GM23338 (cell line): ENCODE measurements at regions not wholly inside any gene's neighbourhood (a gene's known extent, or its start where the extent isn't known, plus 50 kb on each side); places are given as distances from the start of the nearest gene placed in this dataset.

ENCODE experiments used
- ATAC-seq: fragments of 200-7000 bp; cut with Tn5 transposase; 3 replicates; pipeline ENCODE4 v1.9.1; 2020
- DNase-seq: peaks from one replicate; pipeline ENCODE4 v3.0.0-alpha.2; 2015; ENCODE audit warnings: low spot score
- H2AFZ ChIP-seq: fragments of 200-600 bp; sonication (generic); 2 replicates; pipeline ENCODE4 v1.8.0; 2016; ENCODE audit warnings: antibody characterized with exemption, mild to moderate bottlenecking, moderate library complexity
- H3F3A ChIP-seq: fragments of 200-600 bp; sonication (generic); replicated peaks from 2 replicates; pipeline ENCODE4 v1.8.0; 2017; ENCODE audit warnings: antibody characterized with exemption, mixed run types, low read depth
- H3K27ac ChIP-seq: fragments of 200-600 bp; sonication (generic); 2 replicates; pipeline ENCODE4 v1.6.1; 2016; ENCODE audit warnings: low read depth
- H3K27me3 ChIP-seq: fragments of 200-600 bp; sonication (generic); 2 replicates; pipeline ENCODE4 v1.8.0; 2016; ENCODE audit warnings: mild to moderate bottlenecking, mixed run types, moderate library complexity; ENCODE audit not compliant: insufficient read depth
- H3K36me3 ChIP-seq: fragments of 200-600 bp; sonication (generic); 2 replicates; pipeline ENCODE4 v1.8.0; 2016; ENCODE audit warnings: mild to moderate bottlenecking; ENCODE audit not compliant: insufficient read depth
- H3K4me1 ChIP-seq: fragments of 200-600 bp; sonication (generic); 2 replicates; pipeline ENCODE4 v1.8.0; 2016; ENCODE audit warnings: mild to moderate bottlenecking, moderate library complexity; ENCODE audit not compliant: insufficient read depth
- H3K4me2 ChIP-seq: fragments of 200-600 bp; sonication (generic); 2 replicates; pipeline ENCODE4 v1.7.1; 2017; ENCODE audit warnings: mixed run types
- H3K4me3 ChIP-seq: fragments of 200-600 bp; sonication (generic); 2 replicates; pipeline ENCODE4 v1.6.1; 2016; ENCODE audit warnings: mixed run types
- H3K79me2 ChIP-seq: fragments of 200-600 bp; sonication (generic); replicated peaks from 2 replicates; pipeline ENCODE4 v1.8.0; 2017; ENCODE audit warnings: mild to moderate bottlenecking; ENCODE audit not compliant: insufficient read depth
- H3K9me2 ChIP-seq: fragments of 200-600 bp; sonication (generic); 2 replicates; pipeline ENCODE4 v1.8.0; 2017; ENCODE audit not compliant: insufficient read depth
- H4K20me1 ChIP-seq: fragments of 200-600 bp; sonication (generic); replicated peaks from 2 replicates; pipeline ENCODE4 v1.8.0; 2017; ENCODE audit warnings: mild to moderate bottlenecking; ENCODE audit not compliant: insufficient read depth
- H3K27ac Mint-ChIP-seq: 2 replicates; pipeline ENCODE4 v1.8.0; 2020; ENCODE audit warnings: inconsistent platforms, mild to moderate bottlenecking, moderate library complexity, mixed read lengths
- H3K27me3 Mint-ChIP-seq: 3 replicates; pipeline ENCODE4 v1.8.0; 2022; ENCODE audit warnings: low read depth, mild to moderate bottlenecking, moderate library complexity, mixed read lengths, inconsistent platforms; ENCODE audit not compliant: insufficient read depth, poor library complexity
- H3K36me3 Mint-ChIP-seq: 3 replicates; pipeline ENCODE4 v1.8.0; 2021; ENCODE audit warnings: low read depth, mild to moderate bottlenecking, inconsistent platforms, moderate library complexity, mixed read lengths
- H3K4me1 Mint-ChIP-seq: 3 replicates; pipeline ENCODE4 v1.8.0; 2020; ENCODE audit warnings: mild to moderate bottlenecking, inconsistent platforms, mixed read lengths
- H3K4me3 Mint-ChIP-seq: 3 replicates; pipeline ENCODE4 v1.8.0; 2021; ENCODE audit warnings: moderate library complexity, mild to moderate bottlenecking, inconsistent platforms, mixed read lengths
- H3K9me3 Mint-ChIP-seq: 3 replicates; pipeline ENCODE4 v1.8.0; 2020; ENCODE audit warnings: moderate library complexity, mild to moderate bottlenecking, inconsistent platforms, mixed read lengths
- CREB1 ChIP-seq: fragments of 250-450 bp; sonication (Bioruptor Pico); IDR thresholded peaks from 2 replicates; pipeline ENCODE4 v1.5.0; 2020; ENCODE audit warnings: low read depth, mild to moderate bottlenecking, moderate library complexity
- CTCF ChIP-seq, 2 experiments: fragments of 200-600 bp in 1 of 2; sonication (generic) in 1 of 2; conservative IDR thresholded peaks; 2 replicates each; pipeline versions ENCODE4 v1.5.1 to v1.6.1; 2016 to 2017; ENCODE audit warnings: antibody characterized with exemption in 2 of 2, low read depth in 2 of 2, mild to moderate bottlenecking in 2 of 2, moderate library complexity in 1 of 2
- ETS1 ChIP-seq: IDR thresholded peaks from 2 replicates; pipeline ENCODE4 v1.6.1; 2016; ENCODE audit warnings: antibody characterized with exemption
- EZH2 ChIP-seq: fragments of 200-600 bp; sonication (generic); IDR thresholded peaks from one replicate; pipeline ENCODE4 v1.8.0; 2017; ENCODE audit warnings: antibody characterized with exemption, mild to moderate bottlenecking, low read depth; ENCODE audit not compliant: unreplicated experiment
- EZH2phosphoT487 ChIP-seq: fragments of 200-600 bp; sonication (generic); IDR thresholded peaks from one replicate; pipeline ENCODE4 v1.8.1; 2018; ENCODE audit warnings: antibody characterized with exemption; ENCODE audit not compliant: unreplicated experiment
- JUNB ChIP-seq: IDR thresholded peaks from one replicate; pipeline ENCODE4 v1.6.1; 2016; ENCODE audit warnings: antibody characterized with exemption; ENCODE audit not compliant: unreplicated experiment
- NANOG ChIP-seq: IDR thresholded peaks from 2 replicates; pipeline ENCODE4 v1.6.1; 2016; ENCODE audit warnings: antibody characterized with exemption, borderline replicate concordance
- POLR2AphosphoS5 ChIP-seq: IDR thresholded peaks from 2 replicates; pipeline ENCODE4 v1.6.1; 2016; ENCODE audit warnings: antibody characterized with exemption, low read depth
- REST ChIP-seq: IDR thresholded peaks from one replicate; pipeline ENCODE4 v1.6.1; 2018; ENCODE audit warnings: antibody characterized with exemption; ENCODE audit not compliant: unreplicated experiment
- STAT1 ChIP-seq: IDR thresholded peaks from one replicate; pipeline ENCODE4 v1.6.1; 2016; ENCODE audit warnings: antibody characterized with exemption; ENCODE audit not compliant: unreplicated experiment
- ZNF114 ChIP-seq: fragments of 250-450 bp; sonication (Bioruptor Pico); IDR thresholded peaks from 2 replicates; pipeline ENCODE4 v1.5.0; 2020; ENCODE audit warnings: mild to moderate bottlenecking, moderate library complexity
- ZNF331 ChIP-seq: fragments of 250-450 bp; sonication (Bioruptor Pico); IDR thresholded peaks from 2 replicates; pipeline ENCODE4 v1.5.0; 2020; ENCODE audit warnings: low read depth, mild to moderate bottlenecking, moderate library complexity
- ZNF462 ChIP-seq: fragments of 250-450 bp; sonication (Bioruptor Pico); IDR thresholded peaks from 2 replicates; pipeline ENCODE4 v1.5.0; 2020; ENCODE audit warnings: mild to moderate bottlenecking, moderate library complexity

GRCh38 chr4:23120374-23120773, 427.6 kb downstream of the GBA3 start:
- Histone ChIP-seq H3K4me1 (peaks cover 10% of the 10 kb centered on the region; the same call in 1 of the 2 replicates), H3K9me2 (no peaks in the 10 kb centered on the region), H3K4me2 (no peak overlapping the region), H4K20me1 (no peaks in the 10 kb centered on the region), H3K4me3 (no peak overlapping the region), H3K27ac (no peak overlapping the region), H3K79me2 (no peaks in the 10 kb centered on the region), H3K36me3 (no peaks in the 10 kb centered on the region), H2AFZ (no peak overlapping the region), H3F3A (no peaks in the 10 kb centered on the region), H3K27me3 (no peaks in the 10 kb centered on the region)
- TF ChIP-seq CREB1 (CRISPR knock-in tag) (no peak), ETS1 (no peak), STAT1 (no peak), POLR2AphosphoS5 (no peak), ZNF331 (no peak), EZH2phosphoT487 (no peak), CTCF (conservative IDR thresholded peaks at IDR 0.05; ENCODE audit: low read depth in 2 of 2) (no peak), ZNF462 (CRISPR knock-in tag) (no peak), EZH2 (no peak), NANOG (no peak), JUNB (no peak), REST (no peak), ZNF114 (CRISPR knock-in tag) (no peak)
- H3K9me3 Mint-ChIP-seq, result no peaks in the 10 kb centered on the region; the same call in 2 of the 3 replicates
- DNase-seq (no peak), ATAC-seq (no peak)
- H3K4me3 Mint-ChIP-seq, result no peak overlapping the region
- H3K36me3 Mint-ChIP-seq, result no peaks in the 10 kb centered on the region
- H3K27ac Mint-ChIP-seq, result no peak overlapping the region
- H3K4me1 Mint-ChIP-seq, result peaks cover 4% of the 10 kb centered on the region; the same call in 2 of the 3 replicates
- H3K27me3 Mint-ChIP-seq, result peaks cover 3% of the 10 kb centered on the region
